Endothelial cell (in vitro differentiated cells): ENCODE measurements at regions not wholly inside any gene's neighbourhood (a gene's known extent, or its start where the extent isn't known, plus 50 kb on each side); places are given as distances from the start of the nearest gene placed in this dataset.

ENCODE experiments used
- DNase-seq: peaks from one replicate; pipeline ENCODE4 v3.0.0; 2021; ENCODE audit warnings: low spot score
- H3K27ac Mint-ChIP-seq: one replicate; pipeline ENCODE4 v1.8.0; 2021; ENCODE audit warnings: mixed read lengths, inconsistent platforms; ENCODE audit not compliant: unreplicated experiment
- H3K27me3 Mint-ChIP-seq: one replicate; pipeline ENCODE4 v1.8.0; 2021; ENCODE audit warnings: mild to moderate bottlenecking, moderate library complexity, mixed read lengths, inconsistent platforms; ENCODE audit not compliant: unreplicated experiment
- H3K36me3 Mint-ChIP-seq: one replicate; pipeline ENCODE4 v1.8.0; 2021; ENCODE audit warnings: mild to moderate bottlenecking, low read depth, mixed read lengths, inconsistent platforms; ENCODE audit not compliant: unreplicated experiment
- H3K4me1 Mint-ChIP-seq: one replicate; pipeline ENCODE4 v1.8.0; 2021; ENCODE audit warnings: mild to moderate bottlenecking, mixed read lengths, inconsistent platforms; ENCODE audit not compliant: unreplicated experiment
- H3K4me3 Mint-ChIP-seq: one replicate; pipeline ENCODE4 v1.8.0; 2021; ENCODE audit warnings: mild to moderate bottlenecking, mixed read lengths, inconsistent platforms; ENCODE audit not compliant: unreplicated experiment
- H3K9me3 Mint-ChIP-seq: one replicate; pipeline ENCODE4 v1.8.0; 2021; ENCODE audit warnings: mixed read lengths, inconsistent platforms; ENCODE audit not compliant: unreplicated experiment
- CTCF ChIP-seq: fragments of 200-600 bp; sonication (generic); IDR thresholded peaks from one replicate; pipeline ENCODE4 v1.5.0; 2021; ENCODE audit warnings: antibody characterized with exemption; ENCODE audit not compliant: unreplicated experiment

GRCh38 chr17:70834039-70834438, 664.7 kb downstream of the KCNJ2 start:
- Mint-ChIP-seq H3K9me3 (no peaks in the 10 kb centered on the region), H3K4me3 (no peak overlapping the region)

GRCh38 chr17:70848785-70849184, 679.5 kb downstream of the KCNJ2 start:
- no peak for TF ChIP-seq CTCF
- Mint-ChIP-seq H3K9me3 (no peaks in the 10 kb centered on the region), H3K36me3 (no peaks in the 10 kb centered on the region), H3K4me3 (no peak overlapping the region), H3K27ac (no peak overlapping the region), H3K27me3 (no peaks in the 10 kb centered on the region), H3K4me1 (peaks cover 3% of the 10 kb centered on the region)
- no peak for DNase-seq

More at GRCh38 chr17:70834039-70834438, 664.7 kb downstream of the KCNJ2 start:
- Mint-ChIP-seq H3K36me3 (no peaks in the 10 kb centered on the region), H3K27me3 (no peaks in the 10 kb centered on the region), H3K4me1 (no peaks in the 10 kb centered on the region), H3K27ac (no peak overlapping the region)
- DNase-seq: no peak
- TF ChIP-seq CTCF: no peak

GRCh38 chr17:70855401-70856054, 686.2 kb downstream of the KCNJ2 start:
- Mint-ChIP-seq H3K36me3 (peaks cover 6% of the 10 kb centered on the region), H3K4me1 (no peaks in the 10 kb centered on the region), H3K27ac (no peak overlapping the region), H3K9me3 (peaks cover 7% of the 10 kb centered on the region), H3K27me3 (peaks cover 1% of the 10 kb centered on the region), H3K4me3 (no peak overlapping the region)
- no peak for DNase-seq
- no peak for TF ChIP-seq CTCF

GRCh38 chr17:70857351-70857750, 688.0 kb downstream of the KCNJ2 start:
- peaks cover 4% of the 10 kb centered on the region for H3K27me3 Mint-ChIP-seq

More at GRCh38 chr17:70857351-70857750, 688.0 kb downstream of the KCNJ2 start:
- H3K9me3 Mint-ChIP-seq: peaks cover 13% of the 10 kb centered on the region
- H3K27ac Mint-ChIP-seq: no peak overlapping the region
- DNase-seq: no peak
- H3K4me1 Mint-ChIP-seq: no peaks in the 10 kb centered on the region
- H3K36me3 Mint-ChIP-seq: peaks cover 12% of the 10 kb centered on the region
- H3K4me3 Mint-ChIP-seq: no peak overlapping the region
- no peak for TF ChIP-seq CTCF
